HUES64 (cell line): ENCODE measurements at regions not wholly inside any gene's neighbourhood (a gene's known extent, or its start where the extent isn't known, plus 50 kb on each side); places are given as distances from the start of the nearest gene placed in this dataset.

Experiments used
- H3K27ac ChIP-seq: 2 replicates; pipeline ENCODE4 v1.7.0; 2013; ENCODE audit warnings: low read depth, low read length, inconsistent platforms
- H3K27me3 ChIP-seq: 2 replicates; pipeline ENCODE4 v1.6.1; 2013; ENCODE audit warnings: mild to moderate bottlenecking, low read length; ENCODE audit not compliant: insufficient read depth
- H3K36me3 ChIP-seq: 2 replicates; pipeline ENCODE4 v1.6.1; 2013; ENCODE audit warnings: mild to moderate bottlenecking, low read length; ENCODE audit not compliant: insufficient read depth
- H3K4me1 ChIP-seq: 2 replicates; pipeline ENCODE4 v1.6.1; 2013; ENCODE audit warnings: mild to moderate bottlenecking, low read length, moderate library complexity; ENCODE audit not compliant: insufficient read depth
- H3K4me3 ChIP-seq: 2 replicates; pipeline ENCODE4 v1.5.1; 2013; ENCODE audit warnings: mild to moderate bottlenecking, low read length, moderate library complexity
- H3K9ac ChIP-seq: 2 replicates; pipeline ENCODE4 v1.6.1; 2013; ENCODE audit warnings: mild to moderate bottlenecking, low read depth, low read length
- H3K9me3 ChIP-seq: 2 replicates; pipeline ENCODE4 v1.6.1; 2013; ENCODE audit warnings: low read depth, low read length; ENCODE audit not compliant: insufficient read depth
- WGBS: fragments of 150-250, 120-280 bp; methylation state at CpG from one replicate; pipeline ENCODE4 v1.1.7; 2013; ENCODE audit warnings: missing lambda C conversion rate; 5-methylcytosine and 5-hydroxymethylcytosine counted together

- Histone ChIP-seq H3K4me1 (no peaks in the 10 kb centered on the region), H3K27ac (no peak overlapping the region), H3K9me3 (no peaks in the 10 kb centered on the region), H3K4me3 (no peak overlapping the region), H3K9ac (no peak overlapping the region), H3K36me3 (no peaks in the 10 kb centered on the region), H3K27me3 (peaks cover 16% of the 10 kb centered on the region)
Observed at GRCh38 chr18:47427072-47427471, 175.6 kb upstream of the SKOR2 start.

DNA sequence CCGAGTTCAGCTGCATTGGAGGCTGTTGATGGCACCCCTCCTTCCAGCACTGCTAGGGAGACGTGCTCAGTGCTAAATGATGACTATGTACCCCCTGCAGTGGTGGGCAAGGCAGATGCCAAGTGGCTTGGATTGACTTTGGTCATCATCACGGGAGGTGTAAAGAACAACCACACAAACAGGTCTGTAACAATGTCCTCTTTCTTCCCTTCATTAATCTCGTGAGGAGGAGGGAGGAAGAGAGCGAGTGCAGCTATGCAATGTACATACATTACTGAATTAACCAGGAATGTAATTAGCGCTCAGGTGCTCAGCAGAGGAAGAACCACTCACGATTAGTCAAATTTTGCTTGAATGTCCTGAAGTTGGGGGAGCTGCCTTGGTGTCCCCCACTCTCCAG lies 173.9 kb upstream of the SKOR2 start:
- Histone ChIP-seq H3K27me3 (peaks cover 25% of the 10 kb centered on the region), H3K9me3 (no peaks in the 10 kb centered on the region), H3K27ac (no peak overlapping the region), H3K4me3 (no peak overlapping the region), H3K9ac (no peak overlapping the region), H3K4me1 (peaks cover under 1% of the 10 kb centered on the region; the same call in 1 of the 2 replicates), H3K36me3 (no peaks in the 10 kb centered on the region)
- 82% methylated on average over 5 of the region's 7 CpGs for WGBS

DNA sequence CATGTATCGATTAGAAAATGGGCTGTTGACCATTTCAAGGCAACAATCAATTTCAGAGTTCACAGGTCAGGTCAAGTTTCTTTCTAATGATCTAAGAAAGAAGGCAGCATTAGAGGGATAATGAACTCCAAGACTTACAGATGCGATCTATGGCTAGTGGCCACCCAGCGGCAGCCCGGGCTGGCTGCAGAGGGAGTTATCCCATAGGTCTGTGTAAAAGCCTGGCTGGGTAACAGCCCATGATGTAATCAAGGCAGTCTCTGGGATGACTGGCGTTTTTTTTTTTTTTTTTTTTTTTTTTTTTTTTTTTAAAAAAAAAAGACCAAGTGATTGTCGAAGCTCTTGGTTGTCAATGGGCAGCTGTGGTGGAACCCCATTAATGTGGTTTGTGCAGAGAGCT lies 171.1 kb upstream of the SKOR2 start:
- H3K27me3 ChIP-seq = peaks cover 51% of the 10 kb centered on the region

DNA sequence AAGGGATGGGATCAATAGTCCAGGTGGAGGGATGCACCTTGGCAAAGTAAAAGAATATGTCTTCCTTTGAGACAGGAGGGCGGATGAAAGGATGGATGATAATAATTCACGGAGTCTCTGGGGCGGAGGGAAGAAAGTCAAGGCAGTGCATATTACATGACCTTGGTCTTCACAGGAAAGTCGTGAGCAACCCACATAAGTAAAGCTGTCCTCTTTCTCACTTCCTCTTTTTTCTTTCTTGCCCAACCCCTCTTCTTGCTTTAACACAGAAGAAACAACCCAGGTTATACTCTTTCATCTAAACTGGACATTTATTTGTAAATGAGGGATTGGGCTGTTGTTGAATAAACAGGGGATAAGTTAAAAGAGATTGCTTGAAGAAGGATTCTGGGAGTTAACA lies 168.7 kb upstream of the SKOR2 start:
- H3K27ac ChIP-seq = no peak overlapping the region
- H3K27me3 ChIP-seq = peaks cover 56% of the 10 kb centered on the region
- H3K9ac ChIP-seq = no peak overlapping the region
- no peaks in the 10 kb centered on the region for H3K36me3 ChIP-seq
- WGBS = 79% methylated on average over 4 of the region's 4 CpGs
- H3K4me1 ChIP-seq = peaks cover 7% of the 10 kb centered on the region; the same call in 1 of the 2 replicates
- no peak overlapping the region for H3K4me3 ChIP-seq
- no peaks in the 10 kb centered on the region for H3K9me3 ChIP-seq

More for the DNA sequence above, 171.1 kb upstream of the SKOR2 start:
- no peaks in the 10 kb centered on the region for H3K36me3 ChIP-seq
- H3K4me3 ChIP-seq = no peak overlapping the region
- H3K9me3 ChIP-seq = no peaks in the 10 kb centered on the region
- no peak overlapping the region for H3K9ac ChIP-seq
- H3K4me1 ChIP-seq = peaks cover 7% of the 10 kb centered on the region; the same call in 1 of the 2 replicates
- WGBS = 89% methylated on average over 5 of the region's 6 CpGs
- H3K27ac ChIP-seq = no peak overlapping the region

DNA sequence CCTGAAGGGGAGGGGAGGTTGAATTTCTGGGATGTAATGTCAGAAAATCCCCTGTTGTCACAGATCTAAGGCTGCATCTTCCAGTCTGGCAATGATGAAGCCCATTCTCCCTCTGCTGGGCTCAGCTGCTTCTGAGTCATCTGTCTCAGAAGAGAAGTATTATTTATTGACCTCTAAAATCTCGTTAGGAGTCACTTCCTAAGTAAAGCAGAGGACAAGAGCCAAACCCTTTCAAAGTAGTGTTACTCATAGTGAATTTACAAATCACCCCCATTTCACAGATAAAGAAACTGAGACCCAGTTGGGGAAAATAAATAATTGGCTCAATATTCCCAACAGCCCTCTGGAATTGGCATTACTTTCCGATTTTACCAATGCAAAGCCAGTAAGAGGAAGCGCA lies 167.3 kb upstream of the SKOR2 start:
- H3K9me3 ChIP-seq = no peaks in the 10 kb centered on the region
- H3K4me1 ChIP-seq = peaks cover 7% of the 10 kb centered on the region; the same call in 1 of the 2 replicates
- no peak overlapping the region for H3K9ac ChIP-seq
- H3K27me3 ChIP-seq = peaks cover 51% of the 10 kb centered on the region
- H3K36me3 ChIP-seq = no peaks in the 10 kb centered on the region
- no peak overlapping the region for H3K4me3 ChIP-seq
- no peak overlapping the region for H3K27ac ChIP-seq
- WGBS = 80% methylated on average over 2 of the region's 3 CpGs

DNA sequence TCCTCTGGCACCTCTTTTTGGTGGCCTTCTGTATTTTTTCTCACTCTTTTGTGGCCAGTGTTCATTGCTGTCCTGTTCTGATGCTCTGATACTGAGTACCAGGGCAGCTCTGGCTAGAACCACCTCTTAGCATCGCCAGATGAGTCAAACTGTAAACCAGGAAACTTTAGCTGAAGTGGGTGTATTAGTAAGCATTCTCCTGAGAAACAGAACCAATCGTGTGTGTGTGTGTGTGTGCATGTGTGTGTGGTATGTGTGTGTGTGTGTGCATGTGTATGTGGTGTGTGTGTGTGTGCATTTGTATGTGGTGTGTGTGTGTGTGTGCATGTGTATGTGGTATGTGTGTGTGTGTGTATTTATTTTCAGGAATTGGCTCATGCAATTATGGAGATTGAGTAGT lies 166.3 kb upstream of the SKOR2 start:
- no peak overlapping the region for H3K27ac ChIP-seq
- H3K36me3 ChIP-seq = no peaks in the 10 kb centered on the region
- H3K4me3 ChIP-seq = no peak overlapping the region
- H3K27me3 ChIP-seq = peaks cover 45% of the 10 kb centered on the region
- peaks cover 7% of the 10 kb centered on the region; the same call in 1 of the 2 replicates for H3K4me1 ChIP-seq
- H3K9me3 ChIP-seq = no peaks in the 10 kb centered on the region
- H3K9ac ChIP-seq = no peak overlapping the region
- 90% methylated on average over 2 of the region's 2 CpGs for WGBS

GRCh38 chr18:47415881-47416280 lies 164.4 kb upstream of the SKOR2 start:
- no peak overlapping the region for H3K4me3 ChIP-seq
- H3K36me3 ChIP-seq = no peaks in the 10 kb centered on the region
- no peak overlapping the region for H3K9ac ChIP-seq
- no peaks in the 10 kb centered on the region for H3K9me3 ChIP-seq
- H3K27ac ChIP-seq = no peak overlapping the region
- peaks cover 7% of the 10 kb centered on the region; the same call in 1 of the 2 replicates for H3K4me1 ChIP-seq
- peaks cover 34% of the 10 kb centered on the region for H3K27me3 ChIP-seq
- WGBS = 51% methylated on average over 4 of the region's 4 CpGs

DNA sequence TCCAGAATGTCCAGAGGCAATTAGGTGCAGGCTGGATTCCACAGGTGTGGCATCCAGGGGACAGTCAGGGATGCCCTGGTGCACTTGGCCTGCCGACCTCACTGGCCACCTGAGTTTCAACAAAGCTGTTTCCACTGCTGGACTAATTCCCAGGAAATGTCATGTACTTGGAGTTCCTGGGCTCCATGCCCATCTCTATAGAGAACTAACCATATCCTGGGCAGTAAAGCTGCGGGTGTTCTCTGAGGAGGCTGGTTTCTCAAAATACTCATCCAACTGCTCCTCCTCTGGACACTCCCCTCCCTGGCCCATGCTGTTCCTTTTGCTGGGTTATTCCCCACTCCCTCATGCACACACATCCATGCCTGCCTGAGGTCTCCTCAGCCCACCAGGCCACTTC lies 161.9 kb upstream of the SKOR2 start:
- no peaks in the 10 kb centered on the region for H3K36me3 ChIP-seq
- H3K9me3 ChIP-seq = no peaks in the 10 kb centered on the region
- H3K9ac ChIP-seq = no peak overlapping the region
- no peak overlapping the region for H3K4me3 ChIP-seq
- H3K4me1 ChIP-seq = 0 out of 2 replicates have a peak, but pooled peaks cover under 1% of the 10 kb centered on the region
- no peak overlapping the region for H3K27ac ChIP-seq
- WGBS = 92% methylated on average over 2 of the region's 2 CpGs
- H3K27me3 ChIP-seq = peaks cover 13% of the 10 kb centered on the region; the same call in 1 of the 2 replicates

DNA sequence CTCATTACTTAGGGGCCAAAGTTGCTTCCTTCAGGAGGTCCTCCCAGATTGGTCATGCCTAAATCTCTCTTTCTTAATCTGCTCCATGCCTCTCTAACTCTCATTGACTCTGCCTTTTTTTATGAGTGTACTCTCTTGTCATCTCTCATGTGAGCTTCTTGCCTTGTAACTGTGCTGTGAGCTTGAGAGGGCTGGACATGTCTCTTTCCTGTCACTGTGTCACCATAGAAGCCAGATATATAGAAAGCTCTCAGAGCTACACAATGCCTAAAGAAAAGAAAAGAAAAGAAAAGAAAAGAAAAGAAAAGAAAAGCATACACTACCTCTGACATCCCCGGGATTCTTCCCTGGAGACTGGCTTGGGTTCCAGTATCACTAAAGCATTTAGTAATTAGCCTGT lies 161.5 kb upstream of the SKOR2 start:
- no peak overlapping the region for H3K27ac ChIP-seq
- H3K27me3 ChIP-seq = peaks cover 10% of the 10 kb centered on the region; the same call in 1 of the 2 replicates

DNA sequence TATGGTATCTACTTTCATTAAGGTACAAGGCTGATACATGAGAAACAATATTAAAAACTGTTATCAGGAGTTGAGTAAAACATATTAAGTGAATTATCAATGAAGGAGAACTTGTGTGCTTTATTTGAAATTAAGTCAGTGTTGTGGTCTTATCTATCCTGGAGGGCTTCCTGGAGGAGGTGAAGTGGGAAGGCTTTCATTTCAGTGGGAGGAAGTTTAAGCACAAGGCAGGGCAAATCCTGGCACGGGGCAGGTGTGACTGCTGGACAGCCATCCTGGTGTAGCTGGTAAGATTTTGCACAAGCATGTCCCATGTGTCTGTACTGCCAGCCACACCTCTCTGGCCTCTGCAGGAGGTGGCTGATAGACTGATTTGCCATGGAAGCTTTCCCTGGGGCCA lies 159.7 kb upstream of the SKOR2 start:
- Histone ChIP-seq H3K36me3 (no peaks in the 10 kb centered on the region), H3K4me3 (no peak overlapping the region), H3K4me1 (no peaks in the 10 kb centered on the region), H3K9ac (no peak overlapping the region), H3K27me3 (0 out of 2 replicates have a peak, but pooled peaks cover under 1% of the 10 kb centered on the region), H3K9me3 (no peaks in the 10 kb centered on the region), H3K27ac (no peak overlapping the region)
- 84% methylated on average over 1 of the region's 1 CpG for WGBS

More for the DNA sequence above, 161.5 kb upstream of the SKOR2 start:
- Histone ChIP-seq H3K9ac (no peak overlapping the region), H3K36me3 (no peaks in the 10 kb centered on the region), H3K9me3 (no peaks in the 10 kb centered on the region), H3K4me1 (no peaks in the 10 kb centered on the region), H3K4me3 (no peak overlapping the region)
- WGBS = 78% methylated on average over 1 of the region's 1 CpG

DNA sequence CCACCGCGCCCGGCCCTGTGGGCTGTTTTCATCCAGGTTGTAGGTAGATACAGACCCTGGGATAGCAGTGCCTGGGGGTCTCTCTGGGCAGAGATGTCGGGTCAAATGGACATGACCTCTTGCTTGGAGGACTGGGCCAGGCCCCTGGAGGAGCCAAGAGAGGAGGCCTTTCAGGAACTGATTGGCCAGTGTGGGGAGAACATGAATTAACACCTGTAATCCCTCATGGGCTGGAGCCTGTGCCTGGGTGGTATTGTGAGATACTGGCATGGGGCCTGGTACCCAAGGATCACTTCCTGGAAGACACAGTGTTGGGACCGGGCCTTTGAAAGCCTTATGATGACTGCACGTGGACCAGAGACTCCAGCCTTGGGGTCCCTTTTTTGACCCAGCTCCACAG lies 158.7 kb upstream of the SKOR2 start:
- 80% methylated on average over 6 of the region's 6 CpGs for WGBS
- H3K36me3 ChIP-seq = no peaks in the 10 kb centered on the region

DNA sequence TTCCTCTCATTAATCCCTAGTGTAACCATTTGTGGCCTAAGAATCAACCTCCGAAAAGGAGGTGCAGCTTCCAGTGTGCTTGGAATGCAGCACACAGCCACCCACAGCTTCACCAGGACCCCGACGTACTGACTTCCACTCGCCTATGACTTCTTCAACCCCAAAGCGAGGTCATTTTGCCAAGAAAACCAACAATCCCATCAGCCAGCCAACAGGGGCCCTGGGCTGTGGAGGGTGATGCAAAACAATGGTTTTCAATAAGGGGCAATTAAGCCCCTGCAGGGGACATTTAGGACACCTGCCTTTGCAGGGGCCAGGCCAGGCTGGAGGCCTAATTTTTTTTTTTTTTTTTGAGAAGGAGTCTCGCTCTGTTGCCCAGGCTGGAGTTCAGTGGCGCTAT lies 158.1 kb upstream of the SKOR2 start:
- no peak overlapping the region for H3K9ac ChIP-seq
- H3K27ac ChIP-seq = no peak overlapping the region
- no peak overlapping the region for H3K4me3 ChIP-seq
- no peaks in the 10 kb centered on the region for H3K27me3 ChIP-seq
- H3K36me3 ChIP-seq = no peaks in the 10 kb centered on the region
- H3K4me1 ChIP-seq = no peaks in the 10 kb centered on the region
- WGBS = 91% methylated on average over 7 of the region's 7 CpGs
- no peaks in the 10 kb centered on the region for H3K9me3 ChIP-seq

More for the DNA sequence above, 158.7 kb upstream of the SKOR2 start:
- Histone ChIP-seq H3K27me3 (no peaks in the 10 kb centered on the region), H3K4me3 (no peak overlapping the region), H3K27ac (no peak overlapping the region), H3K9me3 (no peaks in the 10 kb centered on the region), H3K4me1 (no peaks in the 10 kb centered on the region), H3K9ac (no peak overlapping the region)
